K562 (cell line): ENCODE measurements at regions not wholly inside any gene's neighbourhood (a gene's known extent, or its start where the extent isn't known, plus 50 kb on each side); places are given as distances from the start of the nearest gene placed in this dataset.
A peak's percentile ranks its signal among the peaks of the same experiment; 100 is the strongest.

Experiments used
- ATAC-seq: fragments of 200-7000 bp; cut with Tn5 transposase; 3 replicates; pipeline ENCODE4 v1.9.1; 2020; ENCODE audit warnings: moderate library complexity
- BruUV-seq: library from RNA; stranded (reverse); fragments of 400-500 nt; replicated peaks from 2 replicates; lab custom pipeline; 2021; lab: Mats Ljungman, UMichigan
- CTCF ChIA-PET: fragments of 300-600 bp; formaldehyde crosslinking; extraction: SDS; loops from one replicate; lab custom pipeline; 2021; ENCODE audit warnings: low intra/inter-chr PET ratio; lab: Yijun Ruan, JAX
- POLR2A ChIA-PET: fragments of 300-600, 350-650 bp; sonication (Branson Sonifier 250); formaldehyde crosslinking; extraction: SDS; loops from one replicate; lab custom pipeline; 2021; ENCODE audit warnings: antibody characterized with exemption, inconsistent platforms; lab: Yijun Ruan, JAX
- DNase-seq, 4 experiments: peaks; one replicate each; pipeline versions ENCODE4 v3.0.0 to v3.0.0-alpha.2; 2011 to 2018; ENCODE audit warnings: low spot score in 3 of 4, mixed read lengths in 3 of 4; ENCODE audit errors: extremely low read depth in 1 of 4
- FAIRE-seq: peaks from 2 replicates; lab custom pipeline; 2011; peaks lifted over from hg19 to GRCh38; lab: Jason Lieb, UNC
- H2AFZ ChIP-seq: 2 replicates; pipeline ENCODE4 v1.6.0; 2011; ENCODE audit warnings: low read depth, low read length, control low read depth, inconsistent platforms
- H3K27ac ChIP-seq: fragments of 200-600 bp; 3 replicates; pipeline ENCODE4 v1.8.0; 2011; ENCODE audit warnings: low read depth, mild to moderate bottlenecking, control low read depth, inconsistent platforms, low read length, moderate library complexity, mixed read lengths; ENCODE audit errors: extremely low read depth
- H3K27me3 ChIP-seq, 2 experiments: fragments of 300-600 bp in 1 of 2; 2 replicates in 1 of 2; 3 replicates in 1 of 2; pipeline versions ENCODE4 v1.6.0 to v1.8.0; 2011; ENCODE audit warnings: inconsistent platforms in 2 of 2, low read length in 2 of 2, mild to moderate bottlenecking in 1 of 2, mixed read lengths in 1 of 2, moderate library complexity in 1 of 2; ENCODE audit not compliant: control insufficient read depth in 2 of 2, insufficient read depth in 2 of 2
- H3K36me3 ChIP-seq: fragments of 300-600 bp; 3 replicates; pipeline ENCODE4 v1.8.0; 2011; ENCODE audit warnings: mild to moderate bottlenecking, low read length, inconsistent platforms; ENCODE audit not compliant: control insufficient read depth, insufficient read depth
- H3K4me1 ChIP-seq, 2 experiments: fragments of 200-600 bp in 1 of 2; replicated peaks in 1 of 2; 2 replicates in 1 of 2; 3 replicates in 1 of 2; pipeline versions ENCODE4 v1.5.1 to v1.8.0; 2011; ENCODE audit warnings: inconsistent platforms in 2 of 2, low read length in 2 of 2, mild to moderate bottlenecking in 1 of 2, mixed read lengths in 1 of 2, moderate library complexity in 1 of 2; ENCODE audit not compliant: control insufficient read depth in 2 of 2, insufficient read depth in 2 of 2
- H3K4me2 ChIP-seq: 2 replicates; pipeline ENCODE4 v1.6.1; 2011; ENCODE audit warnings: low read length, control low read depth, inconsistent platforms, mixed read lengths; ENCODE audit not compliant: insufficient read depth
- H3K4me3 ChIP-seq: fragments of 200-600 bp; sonication (generic), shearing (Covaris generic); 2 replicates; pipeline ENCODE4 v1.5.1; 2016; ENCODE audit warnings: control low read depth, inconsistent platforms
- H3K79me2 ChIP-seq: fragments of 200-600 bp; 3 replicates; pipeline ENCODE4 v1.8.0; 2011; ENCODE audit warnings: low read length, inconsistent platforms; ENCODE audit not compliant: control insufficient read depth, insufficient read depth
- H3K9ac ChIP-seq, 2 experiments: 2 replicates each; pipeline versions ENCODE4 v1.6.0 to v1.6.1; 2011; ENCODE audit warnings: low read depth in 2 of 2, low read length in 2 of 2, control low read depth in 1 of 2, inconsistent platforms in 1 of 2, mild to moderate bottlenecking in 1 of 2, mixed read lengths in 1 of 2; ENCODE audit not compliant: insufficient read depth in 1 of 2
- H3K9me1 ChIP-seq: one replicate; pipeline ENCODE4 v1.6.0; 2011; ENCODE audit warnings: inconsistent platforms, mild to moderate bottlenecking, low read length, moderate library complexity; ENCODE audit not compliant: control insufficient read depth, insufficient read depth
- H3K9me3 ChIP-seq: replicated peaks from 2 replicates; pipeline ENCODE4 v1.5.1; 2011; ENCODE audit warnings: low read depth, low read length, inconsistent platforms; ENCODE audit not compliant: control insufficient read depth, insufficient read depth
- H4K20me1 ChIP-seq: replicated peaks from 2 replicates; pipeline ENCODE4 v1.6.1; 2011; ENCODE audit warnings: low read length, inconsistent platforms, mixed read lengths; ENCODE audit not compliant: control insufficient read depth, insufficient read depth
- ARID1B ChIP-seq: fragments of 450-650 bp; IDR thresholded peaks from 2 replicates; pipeline ENCODE4 v1.6.1; 2016; ENCODE audit warnings: antibody characterized with exemption, mild to moderate bottlenecking, inconsistent platforms
- CBX1 ChIP-seq: sonication (generic); IDR thresholded peaks from 2 replicates; pipeline ENCODE4 v1.6.1; 2016; ENCODE audit warnings: antibody characterized with exemption, low read depth, mild to moderate bottlenecking
- CBX3 ChIP-seq, 2 experiments: IDR thresholded peaks; 1 replicate in 1 of 2; 2 replicates in 1 of 2; pipeline ENCODE4 v1.6.1; 2012; ENCODE audit warnings: inconsistent platforms in 2 of 2, low read length in 2 of 2, borderline replicate concordance in 1 of 2, control low read depth in 1 of 2
- CBX5 ChIP-seq: IDR thresholded peaks from 2 replicates; pipeline ENCODE4 v1.6.1; 2014; ENCODE audit warnings: low read depth, borderline replicate concordance
- CEBPG ChIP-seq, 3 experiments: fragments of 200-800 bp in 1 of 3; sonication (Bioruptor generic) in 1 of 3; sonication (generic) in 1 of 3; formaldehyde crosslinking in 1 of 3; IDR thresholded peaks in 2 of 3; conservative IDR thresholded peaks in 1 of 3; 2 replicates each; pipeline versions ENCODE4 v1.6.1 to v1.8.0; 2016 to 2022; ENCODE audit warnings: missing compliant biosample characterization in 2 of 3, missing genetic modification characterization in 2 of 3, mild to moderate bottlenecking in 1 of 3, missing genetic modification reagents in 1 of 3
- HIVEP1 ChIP-seq: fragments of 250-450 bp; sonication (Bioruptor Pico); IDR thresholded peaks from 2 replicates; pipeline ENCODE4 v1.4.0; 2020; ENCODE audit warnings: mild to moderate bottlenecking
- POLR2AphosphoS2 ChIP-seq: IDR thresholded peaks from 2 replicates; pipeline ENCODE4 v1.6.1; 2012; ENCODE audit warnings: low read length, improper control_type of control experiment
- RBM17 ChIP-seq: fragments of 200-400 bp; formaldehyde crosslinking; IDR thresholded peaks from 2 replicates; pipeline ENCODE4 v1.6.1; 2017; ENCODE audit warnings: low read depth, mild to moderate bottlenecking, low read length, borderline replicate concordance
- RFX7 ChIP-seq: fragments of 250-450 bp; sonication (Bioruptor Pico); IDR thresholded peaks from 2 replicates; pipeline ENCODE4 v1.5.1; 2021; ENCODE audit warnings: mild to moderate bottlenecking
- RNF2 ChIP-seq: sonication (generic); IDR thresholded peaks from 2 replicates; pipeline ENCODE4 v1.6.1; 2016
- SRF ChIP-seq, 2 experiments: fragments of 250-450, 450-650 bp in 1 of 2; sonication (Bioruptor Pico) in 1 of 2; sonication (generic) in 1 of 2; formaldehyde crosslinking; IDR thresholded peaks; 2 replicates each; pipeline versions ENCODE4 v1.5.0 to v1.5.1; 2020 to 2022; ENCODE audit warnings: mild to moderate bottlenecking in 1 of 2, missing genetic modification reagents in 1 of 2
- TCFL5 ChIP-seq: fragments of 250-450 bp; sonication (Bioruptor Pico); conservative IDR thresholded peaks from 2 replicates; pipeline ENCODE4 v1.6.1; 2021; ENCODE audit warnings: mild to moderate bottlenecking, moderate library complexity, matching md5 sums
- ZNF124 ChIP-seq: sonication (generic); formaldehyde crosslinking; IDR thresholded peaks from 2 replicates; pipeline ENCODE4 v1.8.1; 2022; ENCODE audit warnings: missing genetic modification reagents
- ZNF212 ChIP-seq: fragments of 450-650 bp; formaldehyde crosslinking; IDR thresholded peaks from 2 replicates; pipeline ENCODE4 v1.4.0; 2020; ENCODE audit warnings: mild to moderate bottlenecking
- ZNF764 ChIP-seq: fragments of 250-450 bp; sonication (Bioruptor Pico); IDR thresholded peaks from 2 replicates; pipeline ENCODE4 v1.4.0; 2020; ENCODE audit warnings: low read depth, mild to moderate bottlenecking, moderate library complexity
- WGBS: fragments of 100-300 bp; shearing (Covaris generic); methylation state at CpG from one replicate; pipeline ENCODE4 v1.1.6; 2016; ENCODE audit warnings: low coverage, mixed read lengths; ENCODE audit not compliant: insufficient coverage; ENCODE audit errors: missing lambda C conversion rate; 5-methylcytosine and 5-hydroxymethylcytosine counted together
- in situ Hi-C: fragments of 300-500 bp; cut with MboI; formaldehyde crosslinking; loops from 4 replicates; pipeline ENCODE4 v1.15.0; 2018; ENCODE audit warnings: inconsistent platforms, mixed read lengths
- intact Hi-C: fragments of 100-400 bp; cut with micrococcal nuclease; formaldehyde crosslinking; loops from 2 replicates; pipeline ENCODE4 v1.14.2; 2022
- TF ChIP-seq, protein P1 (sequence below): fragments of 250-450 bp; sonication (Bioruptor Pico); IDR thresholded peaks from 2 replicates; pipeline ENCODE4 v1.8.0; 2021; ENCODE audit warnings: borderline replicate concordance, mild to moderate bottlenecking, moderate library complexity; ENCODE audit not compliant: poor library complexity, severe bottlenecking
- TF ChIP-seq, protein P2 (sequence below): fragments of 250-450 bp; sonication (Bioruptor Pico); IDR thresholded peaks from 2 replicates; pipeline ENCODE4 v1.4.0; 2020; ENCODE audit warnings: mild to moderate bottlenecking, moderate library complexity
- TF ChIP-seq, protein P3 (sequence below): sonication (generic); formaldehyde crosslinking; IDR thresholded peaks from 2 replicates; pipeline ENCODE4 v1.4.0; 2020; ENCODE audit warnings: mild to moderate bottlenecking, missing genetic modification reagents

DNA sequence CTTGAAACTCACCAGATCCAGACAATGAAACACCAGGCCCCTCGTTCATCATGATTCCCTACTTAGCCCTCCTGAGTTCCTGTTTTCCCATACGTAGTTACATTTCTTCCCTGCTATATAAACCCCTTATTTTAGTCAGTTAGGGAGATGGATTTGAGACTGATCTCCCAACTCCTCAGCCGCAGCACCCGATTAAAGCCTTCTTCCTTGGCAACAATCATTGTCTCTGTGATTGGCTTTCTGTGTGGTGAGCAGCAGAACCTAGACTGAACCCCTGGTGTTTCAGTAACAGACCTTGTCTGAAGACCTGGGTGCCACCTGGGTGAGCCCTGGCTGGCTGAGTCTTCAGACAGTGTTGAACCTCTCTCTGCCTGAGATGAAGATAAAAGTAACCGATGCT is 118.0 kb downstream of the OAT start:
- WGBS: 0% methylated on average over 3 of the region's 5 CpGs
- H3K27me3 ChIP-seq: no peaks in the 10 kb centered on the region; a peak in 1 of 5 replicates
- H3K27ac ChIP-seq: no peak overlapping the region
- in situ Hi-C loops (no loop called here), intact Hi-C loops (no loop called here)
- no peak overlapping the region for H3K9ac ChIP-seq
- DNase-seq (no peak), ATAC-seq (no peak), FAIRE-seq (no peak)
- ChIA-PET CTCF (no interaction called here), POLR2A (interaction anchor here (0.6 kb wide), 1 partner anchor 115 kb away, joined by 3 read pairs; no protein-coding TSS in a partner anchor)
- BruUV-seq: no TSS peak
- H3K9me3 ChIP-seq: 0 out of 2 replicates have a peak, but pooled peaks cover 3% of the 10 kb centered on the region
- no peaks in the 10 kb centered on the region for H3K79me2 ChIP-seq
- H3K4me1 ChIP-seq: no peaks in the 10 kb centered on the region
- H4K20me1 ChIP-seq: no peaks in the 10 kb centered on the region
- no peaks in the 10 kb centered on the region for H3K36me3 ChIP-seq
- H3K9me1 ChIP-seq: no peaks in the 10 kb centered on the region
- H3K4me2 ChIP-seq: no peak overlapping the region
- no peak overlapping the region for H2AFZ ChIP-seq
- H3K4me3 ChIP-seq: no peak overlapping the region
- no peak for TF ChIP-seq ARID1B
- peak; percentile 82; the same call in 1 of the 2 replicates for TF ChIP-seq CBX5
- TF ChIP-seq RBM17: no peak
- TF ChIP-seq, protein P1, sequence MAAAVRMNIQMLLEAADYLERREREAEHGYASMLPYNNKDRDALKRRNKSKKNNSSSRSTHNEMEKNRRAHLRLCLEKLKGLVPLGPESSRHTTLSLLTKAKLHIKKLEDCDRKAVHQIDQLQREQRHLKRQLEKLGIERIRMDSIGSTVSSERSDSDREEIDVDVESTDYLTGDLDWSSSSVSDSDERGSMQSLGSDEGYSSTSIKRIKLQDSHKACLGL (CRISPR knock-in tag): no peak
- TF ChIP-seq, protein P2, sequence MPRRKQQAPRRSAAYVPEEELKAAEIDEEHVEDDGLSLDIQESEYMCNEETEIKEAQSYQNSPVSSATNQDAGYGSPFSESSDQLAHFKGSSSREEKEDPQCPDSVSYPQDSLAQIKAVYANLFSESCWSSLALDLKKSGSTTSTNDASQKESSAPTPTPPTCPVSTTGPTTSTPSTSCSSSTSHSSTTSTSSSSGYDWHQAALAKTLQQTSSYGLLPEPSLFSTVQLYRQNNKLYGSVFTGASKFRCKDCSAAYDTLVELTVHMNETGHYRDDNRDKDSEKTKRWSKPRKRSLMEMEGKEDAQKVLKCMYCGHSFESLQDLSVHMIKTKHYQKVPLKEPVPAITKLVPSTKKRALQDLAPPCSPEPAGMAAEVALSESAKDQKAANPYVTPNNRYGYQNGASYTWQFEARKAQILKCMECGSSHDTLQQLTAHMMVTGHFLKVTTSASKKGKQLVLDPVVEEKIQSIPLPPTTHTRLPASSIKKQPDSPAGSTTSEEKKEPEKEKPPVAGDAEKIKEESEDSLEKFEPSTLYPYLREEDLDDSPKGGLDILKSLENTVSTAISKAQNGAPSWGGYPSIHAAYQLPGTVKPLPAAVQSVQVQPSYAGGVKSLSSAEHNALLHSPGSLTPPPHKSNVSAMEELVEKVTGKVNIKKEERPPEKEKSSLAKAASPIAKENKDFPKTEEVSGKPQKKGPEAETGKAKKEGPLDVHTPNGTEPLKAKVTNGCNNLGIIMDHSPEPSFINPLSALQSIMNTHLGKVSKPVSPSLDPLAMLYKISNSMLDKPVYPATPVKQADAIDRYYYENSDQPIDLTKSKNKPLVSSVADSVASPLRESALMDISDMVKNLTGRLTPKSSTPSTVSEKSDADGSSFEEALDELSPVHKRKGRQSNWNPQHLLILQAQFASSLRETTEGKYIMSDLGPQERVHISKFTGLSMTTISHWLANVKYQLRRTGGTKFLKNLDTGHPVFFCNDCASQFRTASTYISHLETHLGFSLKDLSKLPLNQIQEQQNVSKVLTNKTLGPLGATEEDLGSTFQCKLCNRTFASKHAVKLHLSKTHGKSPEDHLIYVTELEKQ (CRISPR knock-in tag): no peak
- no peak for TF ChIP-seq TCFL5 (CRISPR knock-in tag)
- peak; percentile 95; the same call in 1 of the 2 replicates for TF ChIP-seq ZNF124
- no peak for TF ChIP-seq RFX7 (CRISPR knock-in tag)
- no peak for TF ChIP-seq POLR2AphosphoS2
- TF ChIP-seq CBX1: peak; percentile 38; the same call in 1 of the 2 replicates
- no peak for TF ChIP-seq ZNF212 (CRISPR knock-in tag)
- TF ChIP-seq SRF (CRISPR knock-in tag; IDR thresholded peaks at IDR 0.05): no peak
- TF ChIP-seq CEBPG (CRISPR knock-in tag; IDR thresholded peaks at IDR 0.05): no peak
- TF ChIP-seq CEBPG (tag; conservative IDR thresholded peaks at IDR 0.05 in 1 of 2, IDR thresholded peaks at IDR 0.05 in 1 of 2): no peak
- no peak for TF ChIP-seq ZNF764 (CRISPR knock-in tag)
- TF ChIP-seq, protein P3, sequence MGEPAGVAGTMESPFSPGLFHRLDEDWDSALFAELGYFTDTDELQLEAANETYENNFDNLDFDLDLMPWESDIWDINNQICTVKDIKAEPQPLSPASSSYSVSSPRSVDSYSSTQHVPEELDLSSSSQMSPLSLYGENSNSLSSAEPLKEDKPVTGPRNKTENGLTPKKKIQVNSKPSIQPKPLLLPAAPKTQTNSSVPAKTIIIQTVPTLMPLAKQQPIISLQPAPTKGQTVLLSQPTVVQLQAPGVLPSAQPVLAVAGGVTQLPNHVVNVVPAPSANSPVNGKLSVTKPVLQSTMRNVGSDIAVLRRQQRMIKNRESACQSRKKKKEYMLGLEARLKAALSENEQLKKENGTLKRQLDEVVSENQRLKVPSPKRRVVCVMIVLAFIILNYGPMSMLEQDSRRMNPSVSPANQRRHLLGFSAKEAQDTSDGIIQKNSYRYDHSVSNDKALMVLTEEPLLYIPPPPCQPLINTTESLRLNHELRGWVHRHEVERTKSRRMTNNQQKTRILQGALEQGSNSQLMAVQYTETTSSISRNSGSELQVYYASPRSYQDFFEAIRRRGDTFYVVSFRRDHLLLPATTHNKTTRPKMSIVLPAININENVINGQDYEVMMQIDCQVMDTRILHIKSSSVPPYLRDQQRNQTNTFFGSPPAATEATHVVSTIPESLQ (CRISPR knock-in tag): no peak
- TF ChIP-seq HIVEP1 (CRISPR knock-in tag): no peak
- TF ChIP-seq RNF2: no peak
- peak in 1 of 2 experiments; percentile 60; a peak in 1 of 3 replicates for TF ChIP-seq CBX3 (IDR thresholded peaks at IDR 0.05; ENCODE audit: borderline replicate concordance in 1 of 2, low read length in 2 of 2)
